Hepatocyte (in vitro differentiated cells): ENCODE measurements at regions not wholly inside any gene's neighbourhood (a gene's known extent, or its start where the extent isn't known, plus 50 kb on each side); places are given as distances from the start of the nearest gene placed in this dataset.

Experiments used
- DNase-seq: peaks from one replicate; pipeline ENCODE4 v3.0.0-alpha.2; 2016; ENCODE audit warnings: low spot score
- H2AFZ ChIP-seq: fragments of 200-600 bp; sonication (generic); 2 replicates; pipeline ENCODE4 v1.6.0; 2016; ENCODE audit warnings: antibody characterized with exemption, mild to moderate bottlenecking
- H3K27ac ChIP-seq: fragments of 200-600 bp; sonication (generic); 2 replicates; pipeline ENCODE4 v1.5.1; 2016; ENCODE audit warnings: mild to moderate bottlenecking
- H3K27me3 ChIP-seq: fragments of 200-600 bp; sonication (generic); 2 replicates; pipeline ENCODE4 v1.6.1; 2016
- H3K36me3 ChIP-seq: fragments of 200-600 bp; sonication (generic); replicated peaks from 2 replicates; pipeline ENCODE4 v1.5.1; 2016; ENCODE audit warnings: low read depth; ENCODE audit not compliant: insufficient read depth
- H3K4me1 ChIP-seq: fragments of 200-600 bp; sonication (generic); 2 replicates; pipeline ENCODE4 v1.5.1; 2016; ENCODE audit warnings: mild to moderate bottlenecking, moderate library complexity; ENCODE audit not compliant: insufficient read depth
- H3K4me2 ChIP-seq: fragments of 200-600 bp; sonication (generic); 2 replicates; pipeline ENCODE4 v1.6.0; 2016
- H3K4me3 ChIP-seq: fragments of 200-600 bp; sonication (generic); 2 replicates; pipeline ENCODE4 v1.5.1; 2016; ENCODE audit warnings: mild to moderate bottlenecking
- H3K79me2 ChIP-seq: fragments of 200-600 bp; sonication (generic); 2 replicates; pipeline ENCODE4 v1.6.0; 2017; ENCODE audit warnings: mild to moderate bottlenecking
- H3K9me2 ChIP-seq: fragments of 200-600 bp; sonication (generic); replicated peaks from 2 replicates; pipeline ENCODE4 v1.6.0; 2017; ENCODE audit warnings: mild to moderate bottlenecking; ENCODE audit not compliant: insufficient read depth
- H3K9me3 ChIP-seq: fragments of 200-600 bp; sonication (generic); 2 replicates; pipeline ENCODE4 v1.5.1; 2016; ENCODE audit warnings: low read depth, mild to moderate bottlenecking
- H4K20me1 ChIP-seq: fragments of 200-600 bp; sonication (generic); 2 replicates; pipeline ENCODE4 v1.6.0; 2016; ENCODE audit warnings: mild to moderate bottlenecking; ENCODE audit not compliant: insufficient read depth, poor library complexity, severe bottlenecking
- CTCF ChIP-seq: fragments of 200-600 bp; sonication (generic); IDR thresholded peaks from 2 replicates; pipeline ENCODE4 v1.5.1; 2016; ENCODE audit warnings: antibody characterized with exemption, mild to moderate bottlenecking; ENCODE audit not compliant: poor library complexity
- EZH2 ChIP-seq: fragments of 200-600 bp; sonication (generic); IDR thresholded peaks from 2 replicates; pipeline ENCODE4 v1.6.1; 2016; ENCODE audit warnings: antibody characterized with exemption, mild to moderate bottlenecking, borderline replicate concordance
- EZH2phosphoT487 ChIP-seq: fragments of 200-600 bp; sonication (generic); IDR thresholded peaks from one replicate; pipeline ENCODE4 v1.6.1; 2018; ENCODE audit warnings: antibody characterized with exemption, mild to moderate bottlenecking, low read depth, moderate library complexity; ENCODE audit not compliant: unreplicated experiment, severe bottlenecking
- WGBS: methylation state at CpG from one replicate; pipeline ENCODE4 v1.1.6; 2016; ENCODE audit warnings: low lambda C conversion rate; ENCODE audit errors: missing lambda C conversion rate; 5-methylcytosine and 5-hydroxymethylcytosine counted together

GRCh38 chr17:63094631-63095030 is 128.6 kb downstream of the TANC2 start:
- Histone ChIP-seq H2AFZ (no peak overlapping the region), H3K9me3 (no peaks in the 10 kb centered on the region), H3K79me2 (peaks cover 23% of the 10 kb centered on the region), H3K9me2 (no peaks in the 10 kb centered on the region), H3K4me3 (no peak overlapping the region), H3K27me3 (no peaks in the 10 kb centered on the region), H3K36me3 (no peaks in the 10 kb centered on the region), H3K4me1 (no peaks in the 10 kb centered on the region), H3K4me2 (no peak overlapping the region), H3K27ac (no peak overlapping the region), H4K20me1 (no peaks in the 10 kb centered on the region)
- 94% methylated on average over 3 of the region's 3 CpGs for WGBS
- no peak for DNase-seq
- TF ChIP-seq CTCF (no peak), EZH2 (no peak), EZH2phosphoT487 (no peak)

GRCh38 chr17:63095459-63095858 is 129.4 kb downstream of the TANC2 start:
- DNase-seq: no peak
- no peaks in the 10 kb centered on the region for H3K9me3 ChIP-seq
- no peak overlapping the region for H2AFZ ChIP-seq
- H3K27me3 ChIP-seq: no peaks in the 10 kb centered on the region
- H3K36me3 ChIP-seq: no peaks in the 10 kb centered on the region
- H3K9me2 ChIP-seq: no peaks in the 10 kb centered on the region
- H3K4me1 ChIP-seq: no peaks in the 10 kb centered on the region
- WGBS: 96% methylated on average over 1 of the region's 1 CpG
- no peak overlapping the region for H3K27ac ChIP-seq
- H3K4me2 ChIP-seq: no peak overlapping the region
- no peak overlapping the region for H3K4me3 ChIP-seq
- TF ChIP-seq EZH2: no peak
- no peak for TF ChIP-seq EZH2phosphoT487
- TF ChIP-seq CTCF: no peak
- H4K20me1 ChIP-seq: no peaks in the 10 kb centered on the region
- H3K79me2 ChIP-seq: peaks cover 23% of the 10 kb centered on the region

GRCh38 chr17:63095879-63096278 is 129.8 kb downstream of the TANC2 start:
- H4K20me1 ChIP-seq: no peaks in the 10 kb centered on the region
- no peak overlapping the region for H3K4me3 ChIP-seq
- H3K36me3 ChIP-seq: no peaks in the 10 kb centered on the region
- peaks cover 23% of the 10 kb centered on the region for H3K79me2 ChIP-seq
- no peak for TF ChIP-seq EZH2
- TF ChIP-seq EZH2phosphoT487: no peak
- H2AFZ ChIP-seq: no peak overlapping the region
- H3K4me1 ChIP-seq: no peaks in the 10 kb centered on the region
- 93% methylated on average over 1 of the region's 1 CpG for WGBS
- no peaks in the 10 kb centered on the region for H3K27me3 ChIP-seq
- no peaks in the 10 kb centered on the region for H3K9me2 ChIP-seq
- DNase-seq: no peak
- H3K27ac ChIP-seq: no peak overlapping the region
- H3K9me3 ChIP-seq: no peaks in the 10 kb centered on the region
- no peak overlapping the region for H3K4me2 ChIP-seq

- no peak overlapping the region for H3K4me3 ChIP-seq
- H3K79me2 ChIP-seq: peaks cover 23% of the 10 kb centered on the region
- WGBS: 78% methylated on average over 5 of the region's 5 CpGs
- H3K4me1 ChIP-seq: no peaks in the 10 kb centered on the region
- no peaks in the 10 kb centered on the region for H4K20me1 ChIP-seq
- DNase-seq: no peak
- H2AFZ ChIP-seq: no peak overlapping the region
- no peaks in the 10 kb centered on the region for H3K9me3 ChIP-seq
- no peak overlapping the region for H3K27ac ChIP-seq
- no peak overlapping the region for H3K4me2 ChIP-seq
- no peaks in the 10 kb centered on the region for H3K36me3 ChIP-seq
- no peaks in the 10 kb centered on the region for H3K27me3 ChIP-seq
- H3K9me2 ChIP-seq: no peaks in the 10 kb centered on the region
- TF ChIP-seq EZH2 (no peak), EZH2phosphoT487 (no peak), CTCF (no peak)
Observed at GRCh38 chr17:63096426-63096825, 130.4 kb downstream of the TANC2 start.
